Prostate gland (tissue), 2 donors: ENCODE measurements at regions not wholly inside any gene's neighbourhood (a gene's known extent, or its start where the extent isn't known, plus 50 kb on each side); places are given as distances from the start of the nearest gene placed in this dataset.

Source experiments
- POLR2A ChIP-seq: fragments of 450-650 bp; IDR thresholded peaks from one replicate; pipeline ENCODE4 v1.6.1; 2016; ENCODE audit warnings: antibody characterized with exemption, mild to moderate bottlenecking
- POLR2AphosphoS5 ChIP-seq: sonication (generic); formaldehyde crosslinking; IDR thresholded peaks from one replicate; pipeline ENCODE4 v1.6.1; 2017; ENCODE audit warnings: antibody characterized with exemption
- TF ChIP-seq, protein P1 (sequence below), 4 experiments: fragments of 200-600 bp in 2 of 4; fragments of 450-650 bp in 2 of 4; sonication (generic) in 2 of 4; IDR thresholded peaks; 1 replicate in 3 of 4; 2 replicates in 1 of 4; pipeline ENCODE4 v1.5.1; 2016 to 2019; ENCODE audit warnings: antibody characterized with exemption in 4 of 4, mild to moderate bottlenecking in 2 of 4, moderate library complexity in 2 of 4

DNA sequence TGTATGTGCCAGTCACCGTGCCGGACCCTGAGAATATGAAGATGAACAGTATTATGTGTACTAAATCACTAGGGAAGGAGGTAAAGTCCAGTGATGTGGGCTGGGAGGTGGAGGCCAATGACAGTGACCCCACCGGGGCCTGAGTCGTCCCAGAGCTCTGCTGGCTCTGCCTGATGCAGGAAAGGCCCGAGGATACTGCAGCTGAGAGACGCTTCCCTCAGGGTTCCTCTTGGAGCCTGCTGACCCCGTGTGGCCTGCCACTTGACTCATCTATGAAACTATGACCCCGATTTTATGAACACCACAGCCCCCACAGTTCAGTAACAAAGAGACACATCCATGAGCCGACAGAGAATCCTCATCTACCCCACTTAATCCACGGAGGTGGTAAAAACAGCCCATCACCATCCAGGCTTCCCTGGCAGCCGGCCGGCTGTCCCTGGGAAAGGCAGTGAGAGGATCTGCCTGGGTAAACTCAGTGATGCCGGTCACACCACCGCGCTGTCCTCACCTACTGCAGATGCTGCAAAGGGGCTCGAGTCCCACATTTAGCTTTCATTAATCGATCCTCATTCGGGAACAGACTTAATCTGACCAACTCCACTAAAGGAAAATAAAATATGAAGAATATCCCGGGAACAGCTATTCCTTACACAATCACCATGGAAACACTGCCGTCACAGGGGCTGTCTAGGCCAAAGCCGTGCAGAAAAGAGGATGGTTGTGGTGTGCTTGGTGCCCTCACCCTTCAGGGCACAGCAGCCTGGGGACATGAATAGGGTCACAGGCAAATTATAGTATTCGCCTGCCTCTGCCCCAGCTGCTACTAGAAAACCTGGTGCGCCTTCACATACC, 82.9 kb downstream of the ARRDC4 start:
- TF ChIP-seq, protein P1, sequence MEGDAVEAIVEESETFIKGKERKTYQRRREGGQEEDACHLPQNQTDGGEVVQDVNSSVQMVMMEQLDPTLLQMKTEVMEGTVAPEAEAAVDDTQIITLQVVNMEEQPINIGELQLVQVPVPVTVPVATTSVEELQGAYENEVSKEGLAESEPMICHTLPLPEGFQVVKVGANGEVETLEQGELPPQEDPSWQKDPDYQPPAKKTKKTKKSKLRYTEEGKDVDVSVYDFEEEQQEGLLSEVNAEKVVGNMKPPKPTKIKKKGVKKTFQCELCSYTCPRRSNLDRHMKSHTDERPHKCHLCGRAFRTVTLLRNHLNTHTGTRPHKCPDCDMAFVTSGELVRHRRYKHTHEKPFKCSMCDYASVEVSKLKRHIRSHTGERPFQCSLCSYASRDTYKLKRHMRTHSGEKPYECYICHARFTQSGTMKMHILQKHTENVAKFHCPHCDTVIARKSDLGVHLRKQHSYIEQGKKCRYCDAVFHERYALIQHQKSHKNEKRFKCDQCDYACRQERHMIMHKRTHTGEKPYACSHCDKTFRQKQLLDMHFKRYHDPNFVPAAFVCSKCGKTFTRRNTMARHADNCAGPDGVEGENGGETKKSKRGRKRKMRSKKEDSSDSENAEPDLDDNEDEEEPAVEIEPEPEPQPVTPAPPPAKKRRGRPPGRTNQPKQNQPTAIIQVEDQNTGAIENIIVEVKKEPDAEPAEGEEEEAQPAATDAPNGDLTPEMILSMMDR (IDR thresholded peaks at IDR 0.05): no peak
- no peak for TF ChIP-seq POLR2A
- TF ChIP-seq POLR2AphosphoS5: no peak
